SK-N-SH (cell line): ENCODE measurements at regions not wholly inside any gene's neighbourhood (a gene's known extent, or its start where the extent isn't known, plus 50 kb on each side); places are given as distances from the start of the nearest gene placed in this dataset.
"Not testable (repeated sequence)": the region's sequence is repeated elsewhere in the genome, so short reads cannot be mapped to it uniquely, and the experiment has no call there.

ENCODE experiments used
- CTCF ChIA-PET: fragments of 300-600, 350-600 bp; formaldehyde crosslinking; extraction: SDS; loops from one replicate; lab custom pipeline; 2021; lab: Yijun Ruan, JAX
- POLR2A ChIA-PET: fragments of 350-600 bp; sonication (Branson Sonifier 250); formaldehyde crosslinking; extraction: SDS; loops from one replicate; lab custom pipeline; 2020; ENCODE audit warnings: antibody characterized with exemption, inconsistent platforms; lab: Yijun Ruan, JAX
- DNase-seq: peaks from one replicate; pipeline ENCODE4 v3.0.0; 2012
- H2AFZ ChIP-seq: fragments of 200-600 bp; sonication (generic); 2 replicates; pipeline ENCODE4 v1.8.1; 2016; ENCODE audit warnings: antibody characterized with exemption, mild to moderate bottlenecking, low read depth
- H3F3A ChIP-seq: fragments of 200-600 bp; sonication (generic); replicated peaks from 2 replicates; pipeline ENCODE3; 2016; ENCODE audit warnings: antibody characterized with exemption, mild to moderate bottlenecking; ENCODE audit not compliant: insufficient read depth
- H3K27ac ChIP-seq, 2 experiments: fragments of 200-500 bp in 1 of 2; fragments of 200-600 bp in 1 of 2; sonication (Bioruptor generic) in 1 of 2; sonication (generic), shearing (Covaris generic) in 1 of 2; 2 replicates each; pipeline versions ENCODE4 v1.5.1 to v1.6.1; 2014 to 2016; ENCODE audit warnings: low read depth in 2 of 2, inconsistent platforms in 1 of 2, low read length in 1 of 2, mild to moderate bottlenecking in 1 of 2, mixed read lengths in 1 of 2
- H3K27me3 ChIP-seq: fragments of 200-600 bp; sonication (generic), shearing (Covaris generic); 2 replicates; pipeline ENCODE4 v1.6.1; 2016; ENCODE audit warnings: mixed run types; ENCODE audit not compliant: insufficient read depth
- H3K36me3 ChIP-seq, 2 experiments: fragments of 200-500 bp in 1 of 2; fragments of 200-600 bp in 1 of 2; sonication (Bioruptor generic) in 1 of 2; sonication (generic) in 1 of 2; replicated peaks in 1 of 2; 2 replicates each; pipeline versions ENCODE3 to v1.5.1; 2014 to 2016; ENCODE audit warnings: low read length in 1 of 2, mild to moderate bottlenecking in 1 of 2; ENCODE audit not compliant: insufficient read depth in 2 of 2, control insufficient read depth in 1 of 2
- H3K4me1 ChIP-seq, 2 experiments: fragments of 200-500 bp in 1 of 2; fragments of 200-600 bp in 1 of 2; sonication (Bioruptor generic) in 1 of 2; sonication (generic), shearing (Covaris generic) in 1 of 2; 2 replicates each; pipeline versions ENCODE4 v1.5.1 to v1.6.1; 2014 to 2016; ENCODE audit warnings: low read depth in 1 of 2, low read length in 1 of 2, mixed run types in 1 of 2; ENCODE audit not compliant: insufficient read depth in 2 of 2, control insufficient read depth in 1 of 2
- H3K4me2 ChIP-seq: fragments of 200-600 bp; sonication (generic), shearing (Covaris generic); 2 replicates; pipeline ENCODE4 v1.6.1; 2017; ENCODE audit warnings: mixed run types
- H3K4me3 ChIP-seq, 2 experiments: fragments of 200-500 bp in 1 of 2; fragments of 200-600 bp in 1 of 2; sonication (Bioruptor generic) in 1 of 2; sonication (generic), shearing (Covaris generic) in 1 of 2; 2 replicates each; pipeline versions ENCODE4 v1.5.1 to v1.8.1; 2014 to 2016; ENCODE audit warnings: low read depth in 2 of 2, inconsistent platforms in 1 of 2, low read length in 1 of 2, mild to moderate bottlenecking in 1 of 2, mixed read lengths in 1 of 2, moderate library complexity in 1 of 2
- H3K79me2 ChIP-seq: fragments of 200-600 bp; sonication (generic); 2 replicates; pipeline ENCODE4 v1.8.1; 2017; ENCODE audit warnings: mild to moderate bottlenecking; ENCODE audit not compliant: insufficient read depth
- H3K9ac ChIP-seq: fragments of 200-600 bp; sonication (generic); 2 replicates; pipeline ENCODE4 v1.6.1; 2017; ENCODE audit warnings: mixed run types
- H3K9me2 ChIP-seq: fragments of 200-600 bp; sonication (generic); 2 replicates; pipeline ENCODE4 v1.6.1; 2017; ENCODE audit warnings: mixed run types
- H3K9me3 ChIP-seq: fragments of 200-600 bp; sonication (generic); 2 replicates; pipeline ENCODE4 v1.6.1; 2017; ENCODE audit warnings: mixed run types, mild to moderate bottlenecking, moderate library complexity
- H4K20me1 ChIP-seq: fragments of 200-600 bp; sonication (generic); 2 replicates; pipeline ENCODE4 v1.6.1; 2017; ENCODE audit warnings: mild to moderate bottlenecking, mixed run types; ENCODE audit not compliant: insufficient read depth
- CHD2 ChIP-seq: fragments of 150-350 bp; IDR thresholded peaks from 2 replicates; pipeline ENCODE4 v1.6.1; 2018; ENCODE audit warnings: low read length; ENCODE audit not compliant: partially characterized antibody
- ELF1 ChIP-seq: IDR thresholded peaks from 2 replicates; pipeline ENCODE4 v1.4.0; 2012
- EZH2phosphoT487 ChIP-seq: fragments of 200-600 bp; sonication (generic); IDR thresholded peaks from 2 replicates; pipeline ENCODE4 v1.6.1; 2017; ENCODE audit warnings: low read depth, mixed run types, mild to moderate bottlenecking, antibody characterized with exemption, moderate library complexity, borderline replicate concordance
- FOSL2 ChIP-seq: IDR thresholded peaks from 2 replicates; pipeline ENCODE4 v1.4.0; 2012; ENCODE audit warnings: low read depth, mild to moderate bottlenecking, moderate library complexity, borderline replicate concordance
- FOXJ3 ChIP-seq: sonication (generic); formaldehyde crosslinking; IDR thresholded peaks from 2 replicates; pipeline ENCODE4 v1.5.1; 2020; ENCODE audit warnings: mild to moderate bottlenecking, missing genetic modification reagents
- GABPA ChIP-seq: IDR thresholded peaks from 2 replicates; pipeline ENCODE4 v1.4.0; 2012; ENCODE audit warnings: low read depth, mild to moderate bottlenecking
- JUND ChIP-seq: IDR thresholded peaks from 2 replicates; pipeline ENCODE4 v1.4.0; 2012
- MEF2A ChIP-seq: IDR thresholded peaks from 2 replicates; pipeline ENCODE4 v1.4.0; 2012; ENCODE audit warnings: low read depth, borderline replicate concordance
- MXI1 ChIP-seq: IDR thresholded peaks from 2 replicates; pipeline ENCODE4 v1.6.1; 2012; ENCODE audit warnings: mild to moderate bottlenecking, low read depth, low read length, improper control_type of control experiment
- NFIC ChIP-seq: IDR thresholded peaks from 2 replicates; pipeline ENCODE4 v1.4.0; 2012; ENCODE audit warnings: borderline replicate concordance
- RAD21 ChIP-seq: IDR thresholded peaks from 2 replicates; pipeline ENCODE4 v1.6.1; 2012; ENCODE audit warnings: mild to moderate bottlenecking, low read length
- RCOR1 ChIP-seq: fragments of 150-350 bp; IDR thresholded peaks from 2 replicates; pipeline ENCODE4 v1.6.1; 2017; ENCODE audit warnings: antibody characterized with exemption, low read length
- RXRA ChIP-seq: IDR thresholded peaks from 2 replicates; pipeline ENCODE4 v1.4.0; 2012; ENCODE audit warnings: low read depth, mild to moderate bottlenecking, borderline replicate concordance
- SMC3 ChIP-seq: IDR thresholded peaks from 2 replicates; pipeline ENCODE4 v1.6.1; 2012; ENCODE audit warnings: low read depth, low read length, improper control_type of control experiment
- USF1 ChIP-seq: IDR thresholded peaks from 2 replicates; pipeline ENCODE4 v1.4.0; 2012; ENCODE audit warnings: low read depth, borderline replicate concordance
- WGBS: methylation state at CpG from one replicate; pipeline ENCODE4 v1.1.6; 2017; ENCODE audit warnings: low lambda C conversion rate; 5-methylcytosine and 5-hydroxymethylcytosine counted together
- TF ChIP-seq, protein P1 (sequence below): fragments of 200-600 bp; sonication (generic); IDR thresholded peaks from 2 replicates; pipeline ENCODE4 v1.6.1; 2017; ENCODE audit warnings: antibody characterized with exemption, mild to moderate bottlenecking, moderate library complexity

GRCh38 chrX:817759-818300 lies 187.2 kb downstream of the SHOX start:
- Histone ChIP-seq H4K20me1 (no peaks in the 10 kb centered on the region), H3K4me1 (no peaks in the 10 kb centered on the region), H3K9ac (no peak overlapping the region), H3K9me2 (no peaks in the 10 kb centered on the region)
- 46% methylated on average over 9 of the region's 9 CpGs for WGBS
- TF ChIP-seq SMC3 (no peak), MEF2A (no peak), ELF1 (no peak), EZH2phosphoT487 (no peak), MXI1 (no peak), FOXJ3 (CRISPR knock-in tag) (no peak), JUND (no peak), RCOR1 (no peak), RAD21 (no peak), GABPA (no peak), FOSL2 (no peak), NFIC (no peak), USF1 (no peak), CHD2 (no peak), RXRA (no peak)
- TF ChIP-seq, protein P1, sequence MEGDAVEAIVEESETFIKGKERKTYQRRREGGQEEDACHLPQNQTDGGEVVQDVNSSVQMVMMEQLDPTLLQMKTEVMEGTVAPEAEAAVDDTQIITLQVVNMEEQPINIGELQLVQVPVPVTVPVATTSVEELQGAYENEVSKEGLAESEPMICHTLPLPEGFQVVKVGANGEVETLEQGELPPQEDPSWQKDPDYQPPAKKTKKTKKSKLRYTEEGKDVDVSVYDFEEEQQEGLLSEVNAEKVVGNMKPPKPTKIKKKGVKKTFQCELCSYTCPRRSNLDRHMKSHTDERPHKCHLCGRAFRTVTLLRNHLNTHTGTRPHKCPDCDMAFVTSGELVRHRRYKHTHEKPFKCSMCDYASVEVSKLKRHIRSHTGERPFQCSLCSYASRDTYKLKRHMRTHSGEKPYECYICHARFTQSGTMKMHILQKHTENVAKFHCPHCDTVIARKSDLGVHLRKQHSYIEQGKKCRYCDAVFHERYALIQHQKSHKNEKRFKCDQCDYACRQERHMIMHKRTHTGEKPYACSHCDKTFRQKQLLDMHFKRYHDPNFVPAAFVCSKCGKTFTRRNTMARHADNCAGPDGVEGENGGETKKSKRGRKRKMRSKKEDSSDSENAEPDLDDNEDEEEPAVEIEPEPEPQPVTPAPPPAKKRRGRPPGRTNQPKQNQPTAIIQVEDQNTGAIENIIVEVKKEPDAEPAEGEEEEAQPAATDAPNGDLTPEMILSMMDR: no peak
- TF ChIP-seq, all 33 proteins: peak for 0
- Histone ChIP-seq H3K4me3 (no peak overlapping the region), H3K4me2 (no peak overlapping the region), H3K9me3 (no peaks in the 10 kb centered on the region), H3F3A (no peaks in the 10 kb centered on the region), H3K36me3 (no peaks in the 10 kb centered on the region), H2AFZ (no peak overlapping the region), H3K27ac (no peak overlapping the region), H3K79me2 (no peaks in the 10 kb centered on the region), H3K27me3 (no peaks in the 10 kb centered on the region)
- ChIA-PET POLR2A (no interaction called here), CTCF (no interaction called here)
- DNase-seq: no peak

- CTCF ChIA-PET, H3K36me3 ChIP-seq, H3K79me2 ChIP-seq, H3K4me3 ChIP-seq, H3K9me2 ChIP-seq, H3K4me1 ChIP-seq, H2AFZ ChIP-seq, DNase-seq, H3K4me2 ChIP-seq, POLR2A ChIA-PET, H3K9ac ChIP-seq, H4K20me1 ChIP-seq, H3F3A ChIP-seq, H3K9me3 ChIP-seq, H3K27me3 ChIP-seq, H3K27ac ChIP-seq: not testable (repeated sequence)
- WGBS: 23% methylated on average over 9 of the region's 9 CpGs
Observed at GRCh38 chrX:817147-817546, 186.6 kb downstream of the SHOX start.
